DOHH2 (cell line): ENCODE measurements at regions not wholly inside any gene's neighbourhood (a gene's known extent, or its start where the extent isn't known, plus 50 kb on each side); places are given as distances from the start of the nearest gene placed in this dataset.

Experiments used
- CTCF ChIP-seq: fragments of 200-600 bp; sonication (generic); IDR thresholded peaks from one replicate; pipeline ENCODE4 v1.5.1; 2014; ENCODE audit warnings: antibody characterized with exemption, mild to moderate bottlenecking, low read depth, low read length; ENCODE audit not compliant: poor library complexity, severe bottlenecking
- EZH2phosphoT487 ChIP-seq: fragments of 200-600 bp; sonication (generic); IDR thresholded peaks from 2 replicates; pipeline ENCODE4 v1.6.1; 2017; ENCODE audit warnings: borderline replicate concordance, mild to moderate bottlenecking, antibody characterized with exemption, low read length, moderate library complexity, mixed read lengths

- TF ChIP-seq CTCF: no peak
- no peak for TF ChIP-seq EZH2phosphoT487
These were observed 99.4 kb upstream of the RBMS1 start for GRCh38 chr2:160592993-160593392.
